ENCODE measurements at regions not wholly inside any gene's neighbourhood (a gene's known extent, or its start where the extent isn't known, plus 50 kb on each side); places are given as distances from the start of the nearest gene placed in this dataset.

DNA sequence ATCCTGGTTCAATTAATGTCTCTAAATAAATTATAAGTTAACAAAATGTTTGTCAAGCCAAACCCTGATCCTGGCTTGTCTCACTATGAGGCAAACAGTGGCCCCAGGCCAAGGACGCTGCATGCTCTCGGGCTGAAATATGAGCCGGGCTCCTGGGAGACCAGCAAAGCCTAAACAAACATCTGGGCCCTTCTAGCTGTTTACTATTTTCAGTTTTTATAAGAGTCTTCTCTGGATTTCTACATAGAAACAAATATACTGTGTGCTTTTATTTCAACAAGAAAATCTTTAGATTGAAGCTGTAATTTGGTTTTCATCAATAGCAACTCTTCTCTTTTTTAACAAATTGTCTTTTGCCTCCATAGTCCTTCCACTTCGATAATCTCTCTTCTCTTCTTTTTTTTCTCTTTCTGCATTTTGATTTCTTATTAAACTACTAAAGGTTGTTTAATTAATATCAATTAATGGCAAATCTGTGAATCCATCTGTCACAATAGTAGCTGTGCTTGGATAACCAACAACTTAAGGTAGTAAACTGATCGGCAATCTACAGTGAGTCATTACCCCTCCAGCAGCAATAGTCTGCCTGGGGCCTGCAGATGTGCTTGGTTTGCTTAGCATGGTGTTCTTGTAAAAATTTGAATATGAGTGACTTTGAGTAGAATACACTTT, 83.3 kb upstream of the DNAJC1 start (continued):
- peak; percentile 54; the same call in 1 of the 2 replicates for TF ChIP-seq ZFX (CRISPR knock-in tag; IDR thresholded peaks at IDR 0.05)
- TF ChIP-seq PCBP2 (IDR thresholded peaks at IDR 0.05; ENCODE audit: low read depth, low read length, poor library complexity, severe bottlenecking): no peak
- no peak for TF ChIP-seq CEBPB (tag; IDR thresholded peaks at IDR 0.05)
- TF ChIP-seq, protein P1, sequence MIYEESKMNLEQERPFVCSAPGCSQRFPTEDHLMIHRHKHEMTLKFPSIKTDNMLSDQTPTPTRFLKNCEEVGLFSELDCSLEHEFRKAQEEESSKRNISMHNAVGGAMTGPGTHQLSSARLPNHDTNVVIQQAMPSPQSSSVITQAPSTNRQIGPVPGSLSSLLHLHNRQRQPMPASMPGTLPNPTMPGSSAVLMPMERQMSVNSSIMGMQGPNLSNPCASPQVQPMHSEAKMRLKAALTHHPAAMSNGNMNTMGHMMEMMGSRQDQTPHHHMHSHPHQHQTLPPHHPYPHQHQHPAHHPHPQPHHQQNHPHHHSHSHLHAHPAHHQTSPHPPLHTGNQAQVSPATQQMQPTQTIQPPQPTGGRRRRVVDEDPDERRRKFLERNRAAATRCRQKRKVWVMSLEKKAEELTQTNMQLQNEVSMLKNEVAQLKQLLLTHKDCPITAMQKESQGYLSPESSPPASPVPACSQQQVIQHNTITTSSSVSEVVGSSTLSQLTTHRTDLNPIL (CRISPR knock-in tag; IDR thresholded peaks at IDR 0.05): no peak
- TF ChIP-seq, protein P2, sequence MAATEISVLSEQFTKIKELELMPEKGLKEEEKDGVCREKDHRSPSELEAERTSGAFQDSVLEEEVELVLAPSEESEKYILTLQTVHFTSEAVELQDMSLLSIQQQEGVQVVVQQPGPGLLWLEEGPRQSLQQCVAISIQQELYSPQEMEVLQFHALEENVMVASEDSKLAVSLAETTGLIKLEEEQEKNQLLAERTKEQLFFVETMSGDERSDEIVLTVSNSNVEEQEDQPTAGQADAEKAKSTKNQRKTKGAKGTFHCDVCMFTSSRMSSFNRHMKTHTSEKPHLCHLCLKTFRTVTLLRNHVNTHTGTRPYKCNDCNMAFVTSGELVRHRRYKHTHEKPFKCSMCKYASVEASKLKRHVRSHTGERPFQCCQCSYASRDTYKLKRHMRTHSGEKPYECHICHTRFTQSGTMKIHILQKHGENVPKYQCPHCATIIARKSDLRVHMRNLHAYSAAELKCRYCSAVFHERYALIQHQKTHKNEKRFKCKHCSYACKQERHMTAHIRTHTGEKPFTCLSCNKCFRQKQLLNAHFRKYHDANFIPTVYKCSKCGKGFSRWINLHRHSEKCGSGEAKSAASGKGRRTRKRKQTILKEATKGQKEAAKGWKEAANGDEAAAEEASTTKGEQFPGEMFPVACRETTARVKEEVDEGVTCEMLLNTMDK (IDR thresholded peaks at IDR 0.05; ENCODE audit: borderline replicate concordance, insufficient read depth, low read depth, low read length, poor library complexity, severe bottlenecking): no peak
- TF ChIP-seq ZNF778 (CRISPR knock-in tag; IDR thresholded peaks at IDR 0.05): no peak
- TF ChIP-seq, protein P3, sequence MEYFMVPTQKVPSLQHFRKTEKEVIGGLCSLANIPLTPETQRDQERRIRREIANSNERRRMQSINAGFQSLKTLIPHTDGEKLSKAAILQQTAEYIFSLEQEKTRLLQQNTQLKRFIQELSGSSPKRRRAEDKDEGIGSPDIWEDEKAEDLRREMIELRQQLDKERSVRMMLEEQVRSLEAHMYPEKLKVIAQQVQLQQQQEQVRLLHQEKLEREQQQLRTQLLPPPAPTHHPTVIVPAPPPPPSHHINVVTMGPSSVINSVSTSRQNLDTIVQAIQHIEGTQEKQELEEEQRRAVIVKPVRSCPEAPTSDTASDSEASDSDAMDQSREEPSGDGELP (CRISPR knock-in tag; IDR thresholded peaks at IDR 0.05; ENCODE audit: borderline replicate concordance): no peak
- peak; percentile 71 for TF ChIP-seq NFIC (IDR thresholded peaks at IDR 0.05)
- no peak for TF ChIP-seq NR2C1 (IDR thresholded peaks at IDR 0.05)
- no peak for TF ChIP-seq NR2C1 (tag; IDR thresholded peaks at IDR 0.05)
- TF ChIP-seq, protein P4, sequence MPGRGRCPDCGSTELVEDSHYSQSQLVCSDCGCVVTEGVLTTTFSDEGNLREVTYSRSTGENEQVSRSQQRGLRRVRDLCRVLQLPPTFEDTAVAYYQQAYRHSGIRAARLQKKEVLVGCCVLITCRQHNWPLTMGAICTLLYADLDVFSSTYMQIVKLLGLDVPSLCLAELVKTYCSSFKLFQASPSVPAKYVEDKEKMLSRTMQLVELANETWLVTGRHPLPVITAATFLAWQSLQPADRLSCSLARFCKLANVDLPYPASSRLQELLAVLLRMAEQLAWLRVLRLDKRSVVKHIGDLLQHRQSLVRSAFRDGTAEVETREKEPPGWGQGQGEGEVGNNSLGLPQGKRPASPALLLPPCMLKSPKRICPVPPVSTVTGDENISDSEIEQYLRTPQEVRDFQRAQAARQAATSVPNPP (IDR thresholded peaks at IDR 0.05; ENCODE audit: borderline replicate concordance, insufficient read depth, insufficient read length): no peak
- TF ChIP-seq, protein P5, sequence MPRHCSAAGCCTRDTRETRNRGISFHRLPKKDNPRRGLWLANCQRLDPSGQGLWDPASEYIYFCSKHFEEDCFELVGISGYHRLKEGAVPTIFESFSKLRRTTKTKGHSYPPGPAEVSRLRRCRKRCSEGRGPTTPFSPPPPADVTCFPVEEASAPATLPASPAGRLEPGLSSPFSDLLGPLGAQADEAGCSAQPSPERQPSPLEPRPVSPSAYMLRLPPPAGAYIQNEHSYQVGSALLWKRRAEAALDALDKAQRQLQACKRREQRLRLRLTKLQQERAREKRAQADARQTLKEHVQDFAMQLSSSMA (CRISPR knock-in tag; IDR thresholded peaks at IDR 0.05): no peak
- TF ChIP-seq, protein P6, sequence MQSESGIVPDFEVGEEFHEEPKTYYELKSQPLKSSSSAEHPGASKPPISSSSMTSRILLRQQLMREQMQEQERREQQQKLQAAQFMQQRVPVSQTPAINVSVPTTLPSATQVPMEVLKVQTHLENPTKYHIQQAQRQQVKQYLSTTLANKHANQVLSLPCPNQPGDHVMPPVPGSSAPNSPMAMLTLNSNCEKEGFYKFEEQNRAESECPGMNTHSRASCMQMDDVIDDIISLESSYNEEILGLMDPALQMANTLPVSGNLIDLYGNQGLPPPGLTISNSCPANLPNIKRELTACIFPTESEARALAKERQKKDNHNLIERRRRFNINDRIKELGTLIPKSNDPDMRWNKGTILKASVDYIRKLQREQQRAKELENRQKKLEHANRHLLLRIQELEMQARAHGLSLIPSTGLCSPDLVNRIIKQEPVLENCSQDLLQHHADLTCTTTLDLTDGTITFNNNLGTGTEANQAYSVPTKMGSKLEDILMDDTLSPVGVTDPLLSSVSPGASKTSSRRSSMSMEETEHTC (IDR thresholded peaks at IDR 0.05): no peak
- TF ChIP-seq HCFC1 (IDR thresholded peaks at IDR 0.05; ENCODE audit: low read depth, low read length): no peak
- no peak for TF ChIP-seq GABPB1 (CRISPR knock-in tag; IDR thresholded peaks at IDR 0.05)
- TF ChIP-seq TRIM24 (IDR thresholded peaks at IDR 0.05): peak; percentile 14 to 34; a peak in 1 of 4 replicates
- peak; percentile 52 to 66; a peak in 1 of 4 replicates for TF ChIP-seq FOXK2 (conservative IDR thresholded peaks at IDR 0.05 in 1 of 2, IDR thresholded peaks at IDR 0.05 in 1 of 2; ENCODE audit: low read depth in 2 of 2)
- TF ChIP-seq, protein P7, sequence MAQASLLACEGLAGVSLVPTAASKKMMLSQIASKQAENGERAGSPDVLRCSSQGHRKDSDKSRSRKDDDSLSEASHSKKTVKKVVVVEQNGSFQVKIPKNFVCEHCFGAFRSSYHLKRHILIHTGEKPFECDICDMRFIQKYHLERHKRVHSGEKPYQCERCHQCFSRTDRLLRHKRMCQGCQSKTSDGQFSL (CRISPR knock-in tag; IDR thresholded peaks at IDR 0.05): no peak
- TF ChIP-seq, protein P7 (tag; IDR thresholded peaks at IDR 0.05): no peak
